Epithelial cell of esophagus (primary cell): ENCODE measurements at regions not wholly inside any gene's neighbourhood (a gene's known extent, or its start where the extent isn't known, plus 50 kb on each side); places are given as distances from the start of the nearest gene placed in this dataset.
"Not testable (repeated sequence)": the region's sequence is repeated elsewhere in the genome, so short reads cannot be mapped to it uniquely, and the experiment has no call there.

Experiments
- DNase-seq: peaks from one replicate; pipeline ENCODE4 v3.0.0; 2010; ENCODE audit warnings: low read depth
- H3K4me3 ChIP-seq: 2 replicates; pipeline ENCODE4 v1.5.1; 2011; ENCODE audit warnings: mild to moderate bottlenecking, low read length, control low read depth
- TF ChIP-seq, protein P1 (sequence below): IDR thresholded peaks from 2 replicates; pipeline ENCODE4 v1.5.1; 2011; ENCODE audit warnings: low read depth, mild to moderate bottlenecking, low read length, control low read depth, inconsistent platforms; ENCODE audit not compliant: insufficient read depth; ENCODE audit errors: missing control alignments

DNA sequence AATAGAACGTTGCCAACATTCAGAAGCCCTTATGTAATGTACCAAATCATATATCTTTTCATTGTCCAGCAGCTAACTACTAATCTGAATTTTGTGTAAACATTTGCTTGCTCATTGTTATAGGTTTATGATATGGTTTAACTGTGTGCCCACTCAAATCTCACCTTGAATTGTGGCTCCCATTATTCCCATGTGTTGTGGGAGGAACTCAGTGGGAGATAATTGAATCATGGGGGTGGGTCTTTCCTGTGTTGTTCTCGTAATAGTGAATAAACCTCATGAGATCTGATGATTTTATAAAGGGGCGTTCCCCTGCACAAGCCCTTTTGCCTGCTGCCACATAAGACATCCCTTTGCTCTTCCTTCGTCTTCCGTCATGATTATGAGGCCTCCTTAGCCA, 91.9 kb upstream of the CLVS2 start:
- no peak overlapping the region for H3K4me3 ChIP-seq
- TF ChIP-seq, protein P1, sequence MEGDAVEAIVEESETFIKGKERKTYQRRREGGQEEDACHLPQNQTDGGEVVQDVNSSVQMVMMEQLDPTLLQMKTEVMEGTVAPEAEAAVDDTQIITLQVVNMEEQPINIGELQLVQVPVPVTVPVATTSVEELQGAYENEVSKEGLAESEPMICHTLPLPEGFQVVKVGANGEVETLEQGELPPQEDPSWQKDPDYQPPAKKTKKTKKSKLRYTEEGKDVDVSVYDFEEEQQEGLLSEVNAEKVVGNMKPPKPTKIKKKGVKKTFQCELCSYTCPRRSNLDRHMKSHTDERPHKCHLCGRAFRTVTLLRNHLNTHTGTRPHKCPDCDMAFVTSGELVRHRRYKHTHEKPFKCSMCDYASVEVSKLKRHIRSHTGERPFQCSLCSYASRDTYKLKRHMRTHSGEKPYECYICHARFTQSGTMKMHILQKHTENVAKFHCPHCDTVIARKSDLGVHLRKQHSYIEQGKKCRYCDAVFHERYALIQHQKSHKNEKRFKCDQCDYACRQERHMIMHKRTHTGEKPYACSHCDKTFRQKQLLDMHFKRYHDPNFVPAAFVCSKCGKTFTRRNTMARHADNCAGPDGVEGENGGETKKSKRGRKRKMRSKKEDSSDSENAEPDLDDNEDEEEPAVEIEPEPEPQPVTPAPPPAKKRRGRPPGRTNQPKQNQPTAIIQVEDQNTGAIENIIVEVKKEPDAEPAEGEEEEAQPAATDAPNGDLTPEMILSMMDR, result no peak

GRCh38 chr6:122913558-122913957, 82.5 kb upstream of the CLVS2 start:
- no peak for DNase-seq
- TF ChIP-seq, protein P1, result no peak
- H3K4me3 ChIP-seq, result no peak overlapping the region

More for the DNA sequence above, 91.9 kb upstream of the CLVS2 start:
- no peak for DNase-seq

GRCh38 chr6:122918714-122919113, 77.3 kb upstream of the CLVS2 start:
- DNase-seq, result no peak
- TF ChIP-seq, protein P1, result no peak
- no peak overlapping the region for H3K4me3 ChIP-seq

DNA sequence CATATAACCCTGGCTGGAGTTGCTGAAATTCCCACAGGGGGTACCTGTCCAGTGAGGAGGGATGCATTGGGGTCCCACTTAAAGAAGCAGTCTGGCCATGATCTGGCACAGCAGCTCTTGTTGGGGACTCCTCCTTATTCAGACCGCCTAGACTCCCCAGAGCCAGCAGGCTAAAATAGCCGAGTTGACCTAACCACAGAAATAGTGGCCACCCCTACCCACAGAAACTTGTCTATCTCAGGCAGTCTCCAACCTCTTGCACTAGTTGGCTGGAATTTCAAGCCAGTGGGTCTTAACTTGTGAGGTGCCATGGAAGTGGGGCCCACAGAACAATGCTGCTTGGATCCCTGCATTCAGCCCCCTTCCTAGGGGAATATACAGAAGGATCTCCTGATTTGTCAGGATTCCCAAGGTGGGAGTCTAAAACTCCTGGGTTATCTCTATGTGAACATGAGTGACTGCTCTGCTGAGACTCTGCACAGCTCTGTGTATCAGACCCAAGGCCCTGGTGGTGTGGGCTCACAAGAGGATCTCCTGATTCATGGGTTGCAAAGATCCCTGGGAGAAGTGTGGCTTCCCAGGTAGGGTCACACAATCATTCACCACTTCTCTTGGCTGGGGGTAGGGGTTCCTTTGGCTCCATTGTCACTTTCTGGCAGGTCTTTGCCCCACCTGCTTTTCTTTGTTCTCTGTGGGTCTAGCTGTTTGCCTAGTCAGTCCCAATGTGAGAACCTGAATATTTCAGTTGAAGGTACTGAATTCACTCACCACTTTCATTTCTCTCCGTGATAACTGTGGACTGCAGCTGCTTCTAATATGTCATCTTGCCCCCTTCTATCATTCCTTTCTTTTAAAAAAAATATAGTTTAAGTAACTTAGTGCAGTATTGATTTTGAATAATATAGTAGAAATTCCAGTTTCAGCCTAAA, 65.5 kb upstream of the CLVS2 start:
- no peak overlapping the region for H3K4me3 ChIP-seq

DNA sequence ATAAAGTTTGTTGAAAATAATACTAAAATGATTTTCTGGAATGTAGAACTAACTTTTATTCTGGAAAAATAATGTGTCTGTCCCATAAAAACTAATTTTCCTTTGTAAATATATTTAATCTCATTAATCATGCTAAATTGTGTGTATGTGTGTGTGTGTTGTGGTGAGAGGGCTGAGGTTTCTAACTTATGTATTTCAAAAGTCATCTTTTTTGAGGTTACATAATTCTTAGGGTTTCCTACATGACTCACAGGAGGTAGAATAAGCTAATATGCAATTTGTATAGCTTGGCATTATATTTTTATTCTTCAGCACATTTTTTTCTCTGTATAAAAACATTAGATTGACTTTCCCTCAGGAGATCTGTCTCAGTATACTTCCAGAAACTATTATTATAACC, 64.1 kb upstream of the CLVS2 start:
- H3K4me3 ChIP-seq, result no peak overlapping the region
- peak; percentile 4 for DNase-seq
- TF ChIP-seq, protein P1, result no peak

More for the DNA sequence above, 65.5 kb upstream of the CLVS2 start:
- DNase-seq, result no peak
- TF ChIP-seq, protein P1, result no peak

GRCh38 chr6:122944936-122945335, 51.1 kb upstream of the CLVS2 start:
- DNase-seq, H3K4me3 ChIP-seq: not testable (repeated sequence)
